ENCODE measurements at regions not wholly inside any gene's neighbourhood (a gene's known extent, or its start where the extent isn't known, plus 50 kb on each side); places are given as distances from the start of the nearest gene placed in this dataset.

DNA sequence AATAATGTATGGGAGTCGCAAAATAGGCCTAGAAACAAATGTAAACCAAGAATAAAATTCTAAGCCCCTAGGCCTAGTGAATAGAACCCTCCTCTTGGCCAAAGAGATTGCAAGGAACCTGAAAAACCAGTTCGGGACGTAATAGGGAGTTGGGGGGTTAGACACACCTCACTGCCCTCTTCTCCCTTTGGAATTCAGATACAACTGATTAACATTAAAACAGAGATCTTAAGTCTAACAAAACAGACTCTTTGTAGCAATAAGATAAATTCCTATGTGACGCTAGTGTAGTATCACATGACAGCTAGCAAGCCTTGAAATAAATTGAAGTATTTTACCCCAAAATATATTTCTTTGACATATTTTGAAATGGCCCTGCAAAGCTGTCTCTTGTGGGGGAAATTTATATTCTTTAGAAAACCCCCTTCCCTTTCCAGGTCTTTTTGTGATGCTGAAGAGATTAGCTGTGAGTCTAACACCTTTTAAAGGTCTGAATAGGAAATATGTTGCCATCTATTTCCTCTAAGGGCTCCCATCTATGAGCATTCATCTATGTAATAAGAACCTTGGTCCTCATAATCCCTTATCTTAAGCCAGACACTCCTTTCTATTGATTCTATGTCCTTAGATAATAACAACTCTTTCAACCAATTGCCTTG, 623.4 kb upstream of the NRG3 start:
- TF ChIP-seq, protein P1, sequence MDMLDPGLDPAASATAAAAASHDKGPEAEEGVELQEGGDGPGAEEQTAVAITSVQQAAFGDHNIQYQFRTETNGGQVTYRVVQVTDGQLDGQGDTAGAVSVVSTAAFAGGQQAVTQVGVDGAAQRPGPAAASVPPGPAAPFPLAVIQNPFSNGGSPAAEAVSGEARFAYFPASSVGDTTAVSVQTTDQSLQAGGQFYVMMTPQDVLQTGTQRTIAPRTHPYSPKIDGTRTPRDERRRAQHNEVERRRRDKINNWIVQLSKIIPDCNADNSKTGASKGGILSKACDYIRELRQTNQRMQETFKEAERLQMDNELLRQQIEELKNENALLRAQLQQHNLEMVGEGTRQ (IDR thresholded peaks at IDR 0.05; ENCODE audit: borderline replicate concordance, low read depth, low read length) = no peak
- TF ChIP-seq, protein P2, sequence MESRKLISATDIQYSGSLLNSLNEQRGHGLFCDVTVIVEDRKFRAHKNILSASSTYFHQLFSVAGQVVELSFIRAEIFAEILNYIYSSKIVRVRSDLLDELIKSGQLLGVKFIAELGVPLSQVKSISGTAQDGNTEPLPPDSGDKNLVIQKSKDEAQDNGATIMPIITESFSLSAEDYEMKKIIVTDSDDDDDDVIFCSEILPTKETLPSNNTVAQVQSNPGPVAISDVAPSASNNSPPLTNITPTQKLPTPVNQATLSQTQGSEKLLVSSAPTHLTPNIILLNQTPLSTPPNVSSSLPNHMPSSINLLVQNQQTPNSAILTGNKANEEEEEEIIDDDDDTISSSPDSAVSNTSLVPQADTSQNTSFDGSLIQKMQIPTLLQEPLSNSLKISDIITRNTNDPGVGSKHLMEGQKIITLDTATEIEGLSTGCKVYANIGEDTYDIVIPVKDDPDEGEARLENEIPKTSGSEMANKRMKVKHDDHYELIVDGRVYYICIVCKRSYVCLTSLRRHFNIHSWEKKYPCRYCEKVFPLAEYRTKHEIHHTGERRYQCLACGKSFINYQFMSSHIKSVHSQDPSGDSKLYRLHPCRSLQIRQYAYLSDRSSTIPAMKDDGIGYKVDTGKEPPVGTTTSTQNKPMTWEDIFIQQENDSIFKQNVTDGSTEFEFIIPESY (IDR thresholded peaks at IDR 0.05) = no peak
- TF ChIP-seq, protein P3, sequence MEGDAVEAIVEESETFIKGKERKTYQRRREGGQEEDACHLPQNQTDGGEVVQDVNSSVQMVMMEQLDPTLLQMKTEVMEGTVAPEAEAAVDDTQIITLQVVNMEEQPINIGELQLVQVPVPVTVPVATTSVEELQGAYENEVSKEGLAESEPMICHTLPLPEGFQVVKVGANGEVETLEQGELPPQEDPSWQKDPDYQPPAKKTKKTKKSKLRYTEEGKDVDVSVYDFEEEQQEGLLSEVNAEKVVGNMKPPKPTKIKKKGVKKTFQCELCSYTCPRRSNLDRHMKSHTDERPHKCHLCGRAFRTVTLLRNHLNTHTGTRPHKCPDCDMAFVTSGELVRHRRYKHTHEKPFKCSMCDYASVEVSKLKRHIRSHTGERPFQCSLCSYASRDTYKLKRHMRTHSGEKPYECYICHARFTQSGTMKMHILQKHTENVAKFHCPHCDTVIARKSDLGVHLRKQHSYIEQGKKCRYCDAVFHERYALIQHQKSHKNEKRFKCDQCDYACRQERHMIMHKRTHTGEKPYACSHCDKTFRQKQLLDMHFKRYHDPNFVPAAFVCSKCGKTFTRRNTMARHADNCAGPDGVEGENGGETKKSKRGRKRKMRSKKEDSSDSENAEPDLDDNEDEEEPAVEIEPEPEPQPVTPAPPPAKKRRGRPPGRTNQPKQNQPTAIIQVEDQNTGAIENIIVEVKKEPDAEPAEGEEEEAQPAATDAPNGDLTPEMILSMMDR (IDR thresholded peaks at IDR 0.05 in 2 of 3, conservative IDR thresholded peaks at IDR 0.05 in 1 of 3; ENCODE audit: control insufficient read depth in 2 of 3, extremely low read depth in 1 of 3, insufficient read depth in 1 of 3, low read depth in 3 of 3, low read length in 3 of 3) = no peak
- TF ChIP-seq, protein P4, sequence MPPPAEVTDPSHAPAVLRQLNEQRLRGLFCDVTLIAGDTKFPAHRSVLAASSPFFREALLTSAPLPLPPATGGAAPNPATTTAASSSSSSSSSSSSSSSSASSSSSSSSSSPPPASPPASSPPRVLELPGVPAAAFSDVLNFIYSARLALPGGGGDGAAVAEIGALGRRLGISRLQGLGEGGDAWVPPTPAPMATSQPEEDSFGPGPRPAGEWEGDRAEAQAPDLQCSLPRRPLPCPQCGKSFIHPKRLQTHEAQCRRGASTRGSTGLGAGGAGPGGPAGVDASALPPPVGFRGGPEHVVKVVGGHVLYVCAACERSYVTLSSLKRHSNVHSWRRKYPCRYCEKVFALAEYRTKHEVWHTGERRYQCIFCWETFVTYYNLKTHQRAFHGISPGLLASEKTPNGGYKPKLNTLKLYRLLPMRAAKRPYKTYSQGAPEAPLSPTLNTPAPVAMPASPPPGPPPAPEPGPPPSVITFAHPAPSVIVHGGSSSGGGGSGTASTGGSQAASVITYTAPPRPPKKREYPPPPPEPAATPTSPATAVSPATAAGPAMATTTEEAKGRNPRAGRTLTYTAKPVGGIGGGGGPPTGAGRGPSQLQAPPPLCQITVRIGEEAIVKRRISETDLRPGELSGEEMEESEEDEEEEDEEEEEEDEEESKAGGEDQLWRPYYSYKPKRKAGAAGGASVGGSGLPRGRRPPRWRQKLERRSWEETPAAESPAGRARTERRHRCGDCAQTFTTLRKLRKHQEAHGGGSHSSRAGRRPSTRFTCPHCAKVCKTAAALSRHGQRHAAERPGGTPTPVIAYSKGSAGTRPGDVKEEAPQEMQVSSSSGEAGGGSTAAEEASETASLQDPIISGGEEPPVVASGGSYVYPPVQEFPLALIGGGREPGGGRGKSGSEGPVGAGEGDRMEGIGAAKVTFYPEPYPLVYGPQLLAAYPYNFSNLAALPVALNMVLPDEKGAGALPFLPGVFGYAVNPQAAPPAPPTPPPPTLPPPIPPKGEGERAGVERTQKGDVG (CRISPR knock-in tag; IDR thresholded peaks at IDR 0.05) = no peak
- TF ChIP-seq KDM1A (IDR thresholded peaks at IDR 0.05; ENCODE audit: borderline replicate concordance) (no peak), RBBP5 (conservative IDR thresholded peaks at IDR 0.05) (no peak), NFIC (IDR thresholded peaks at IDR 0.05; ENCODE audit: low read depth, low read length) (no peak), SIN3A (IDR thresholded peaks at IDR 0.05; ENCODE audit: low read depth, low read length) (no peak), POLR2A (IDR thresholded peaks at IDR 0.05; ENCODE audit: low read depth, low read length) (no peak), POLR2AphosphoS5 (IDR thresholded peaks at IDR 0.05; ENCODE audit: low read length) (no peak), CBFB (IDR thresholded peaks at IDR 0.05; ENCODE audit: low read depth) (no peak), NFYA (IDR thresholded peaks at IDR 0.05; ENCODE audit: borderline replicate concordance, low read depth, low read length) (no peak)
- TF ChIP-seq, protein P5, sequence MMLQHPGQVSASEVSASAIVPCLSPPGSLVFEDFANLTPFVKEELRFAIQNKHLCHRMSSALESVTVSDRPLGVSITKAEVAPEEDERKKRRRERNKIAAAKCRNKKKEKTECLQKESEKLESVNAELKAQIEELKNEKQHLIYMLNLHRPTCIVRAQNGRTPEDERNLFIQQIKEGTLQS (IDR thresholded peaks at IDR 0.05; ENCODE audit: borderline replicate concordance, extremely low read depth, low read depth, low read length) = no peak
